RCC 7860 (cell line): ENCODE measurements at regions not wholly inside any gene's neighbourhood (a gene's known extent, or its start where the extent isn't known, plus 50 kb on each side); places are given as distances from the start of the nearest gene placed in this dataset.
A peak's percentile ranks its signal among the peaks of the same experiment; 100 is the strongest.
"Not testable (repeated sequence)": the region's sequence is repeated elsewhere in the genome, so short reads cannot be mapped to it uniquely, and the experiment has no call there.

ENCODE experiments used
- DNase-seq: peaks from one replicate; pipeline ENCODE4 v3.0.0-alpha.2; 2015; ENCODE audit warnings: low spot score
- FAIRE-seq: peaks from 2 replicates; lab custom pipeline; 2012; peaks lifted over from hg19 to GRCh38; lab: Jason Lieb, UNC

DNA sequence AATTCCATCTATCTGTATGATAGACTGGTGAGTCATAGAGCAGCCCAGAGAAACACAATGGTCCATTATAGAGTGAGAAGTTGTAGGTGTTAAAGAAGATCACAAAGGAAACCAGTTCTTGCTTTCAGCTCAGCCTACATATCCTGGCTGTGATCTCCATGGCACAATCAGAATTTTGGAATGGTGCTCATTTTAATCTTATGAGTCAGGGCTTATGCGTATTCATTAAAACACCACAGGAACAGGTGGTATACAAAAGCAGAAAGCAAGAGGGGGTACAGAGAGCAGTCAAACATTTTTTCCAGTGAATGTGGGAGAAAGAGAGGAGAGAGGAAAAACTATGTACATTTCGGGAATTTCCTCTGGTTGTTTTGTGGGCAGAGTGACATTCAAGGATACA, 126.9 kb downstream of the MFAP3L start:
- DNase-seq (peak; percentile 29), FAIRE-seq (no peak)

DNA sequence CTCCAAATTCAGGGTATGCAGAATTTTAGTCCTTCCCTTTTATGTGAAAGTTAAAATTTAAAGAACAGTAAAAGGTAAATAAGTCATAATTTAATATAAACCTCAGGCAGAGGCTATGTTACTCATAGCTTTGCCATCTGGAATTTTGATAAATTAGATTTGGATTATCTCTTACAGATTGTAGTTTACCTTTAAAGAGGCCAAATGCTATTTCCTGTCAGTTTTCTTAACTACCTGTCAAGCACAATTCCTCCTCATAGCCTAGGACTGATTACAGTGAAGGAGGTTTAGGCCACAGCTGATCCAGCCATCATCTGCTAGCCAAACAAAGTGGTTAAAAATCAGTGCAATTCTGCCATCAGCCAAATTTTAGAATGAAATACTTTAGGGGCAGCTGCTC, 128.1 kb downstream of the MFAP3L start:
- DNase-seq (no peak), FAIRE-seq (no peak)

DNA sequence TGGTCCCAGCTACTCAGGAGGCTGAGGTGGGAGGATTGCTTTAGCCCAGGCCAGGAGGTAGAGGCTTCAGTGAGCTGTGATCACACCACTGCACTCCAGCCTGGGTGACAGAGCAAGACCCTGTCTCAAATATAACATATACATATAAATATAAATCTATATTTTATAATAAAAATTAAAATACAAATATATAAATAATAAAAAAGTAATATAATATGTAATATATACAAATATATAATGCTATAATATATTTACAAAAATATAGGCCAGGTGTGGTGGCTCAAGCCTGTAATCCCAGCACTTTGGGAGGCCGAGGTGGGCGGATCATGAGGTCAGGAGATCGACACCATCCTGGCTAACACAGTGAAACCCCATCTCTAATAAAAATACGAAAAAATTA, 131.4 kb downstream of the MFAP3L start:
- not testable (repeated sequence) for DNase-seq, FAIRE-seq

DNA sequence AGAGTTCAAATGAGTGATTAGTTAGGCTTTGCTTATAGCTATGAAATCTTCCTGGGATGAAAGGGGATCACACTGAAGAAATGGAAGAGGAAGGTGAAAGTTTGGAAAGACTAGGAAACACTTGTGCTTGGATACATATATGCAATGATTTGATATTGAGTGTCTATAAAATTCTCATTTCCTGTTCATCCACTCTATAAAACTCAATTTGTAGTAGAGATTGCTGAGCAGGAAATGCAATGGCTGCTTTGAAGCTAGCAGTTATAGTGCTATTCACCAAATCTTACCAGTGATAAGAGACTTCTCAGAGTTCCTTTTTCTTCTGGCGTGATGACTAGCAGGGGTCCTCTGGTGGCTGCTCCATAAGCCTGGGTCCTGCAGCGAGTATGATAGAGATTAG, 128.1 kb upstream of the HPF1 start:
- FAIRE-seq (no peak), DNase-seq (no peak)

DNA sequence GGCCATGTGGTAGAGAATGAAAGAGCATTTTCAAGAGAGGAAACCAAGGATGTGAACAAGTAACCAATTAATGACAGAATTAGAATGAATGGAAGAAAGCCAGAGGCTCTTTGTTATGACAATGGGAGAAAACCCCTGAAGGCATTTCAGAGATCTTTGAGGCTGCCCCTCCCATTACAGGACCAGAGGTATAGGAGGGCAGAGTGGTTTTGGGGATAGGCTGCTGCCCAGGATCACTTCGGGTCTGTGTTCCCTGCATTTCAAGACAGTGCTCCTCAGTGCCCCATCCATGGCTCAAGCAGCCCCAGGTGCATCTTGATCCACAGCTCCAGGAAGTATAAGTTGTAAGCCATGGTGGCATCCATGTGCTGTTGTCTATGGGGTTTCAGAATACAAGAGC, 124.0 kb upstream of the HPF1 start:
- FAIRE-seq: no peak
- DNase-seq: no peak

GRCh38 chr4:169870507-169870906, 112.8 kb upstream of the HPF1 start:
- DNase-seq (no peak), FAIRE-seq (no peak)

GRCh38 chr4:169869490-169869889, 111.7 kb upstream of the HPF1 start:
- no peak for FAIRE-seq

DNA sequence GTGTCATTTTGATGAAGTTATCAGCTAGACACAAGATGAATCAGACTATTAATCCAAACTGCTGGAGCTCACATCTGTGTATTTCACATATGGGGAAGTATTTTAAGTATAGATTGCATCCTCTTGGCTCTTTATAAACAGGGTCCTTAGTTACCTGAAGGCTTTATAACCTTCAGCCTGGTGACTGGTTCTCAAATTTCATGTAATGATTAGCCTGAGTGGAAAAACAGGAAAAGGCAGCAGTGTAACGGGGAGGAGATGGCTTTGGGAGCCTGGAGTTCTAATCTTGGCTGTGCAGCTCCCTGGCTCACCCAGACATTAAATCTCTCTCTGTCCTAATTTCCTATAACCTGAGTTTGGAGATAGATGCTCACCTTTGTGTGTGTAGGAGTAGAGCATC, 103.8 kb upstream of the HPF1 start:
- DNase-seq (no peak), FAIRE-seq (no peak)

More at GRCh38 chr4:169869490-169869889, 111.7 kb upstream of the HPF1 start:
- no peak for DNase-seq

- no peak for FAIRE-seq
- no peak for DNase-seq
Measured at GRCh38 chr4:169859366-169860216, 101.8 kb upstream of the HPF1 start.

DNA sequence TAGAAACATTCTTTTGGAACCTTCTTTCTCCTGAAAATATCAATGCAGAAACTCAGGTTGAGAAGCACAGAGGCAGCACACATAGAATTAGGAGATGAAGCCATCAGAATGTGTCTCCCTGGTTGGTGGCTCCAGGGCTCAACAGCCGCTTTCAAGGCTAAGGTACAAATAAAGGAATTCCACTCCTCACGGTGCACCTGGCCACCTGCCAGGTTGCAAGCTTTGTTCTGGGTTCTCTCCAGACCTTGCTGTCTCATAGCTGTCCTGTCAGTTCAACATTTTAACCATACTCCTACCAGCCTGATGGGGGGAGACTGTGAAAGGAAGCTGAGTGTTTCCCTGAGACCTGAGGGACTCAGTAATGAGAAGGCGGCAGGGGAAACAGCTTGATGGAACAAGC, 96.3 kb upstream of the HPF1 start:
- FAIRE-seq: no peak
- DNase-seq: no peak

DNA sequence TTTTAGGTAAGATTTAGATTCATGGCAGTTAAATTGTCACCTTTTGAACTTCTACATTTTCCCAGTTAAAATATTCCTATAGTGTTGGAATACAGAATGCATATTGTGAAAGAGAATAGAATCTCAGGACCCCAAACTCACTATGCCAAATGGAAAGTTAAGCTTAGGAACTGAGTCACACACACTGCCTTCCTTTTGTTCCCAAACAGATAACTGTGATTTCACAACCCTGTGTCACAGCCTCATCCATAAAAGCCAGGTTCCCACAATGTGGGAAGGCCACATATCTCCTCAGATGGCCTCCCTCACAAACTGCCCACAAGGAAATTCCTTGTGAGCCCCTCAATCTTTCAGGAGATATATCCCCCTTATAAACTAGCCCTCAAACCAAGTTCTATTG, 94.7 kb upstream of the HPF1 start:
- FAIRE-seq (no peak), DNase-seq (no peak)

GRCh38 chr4:169851750-169852149, 94.0 kb upstream of the HPF1 start:
- DNase-seq: no peak
- no peak for FAIRE-seq

DNA sequence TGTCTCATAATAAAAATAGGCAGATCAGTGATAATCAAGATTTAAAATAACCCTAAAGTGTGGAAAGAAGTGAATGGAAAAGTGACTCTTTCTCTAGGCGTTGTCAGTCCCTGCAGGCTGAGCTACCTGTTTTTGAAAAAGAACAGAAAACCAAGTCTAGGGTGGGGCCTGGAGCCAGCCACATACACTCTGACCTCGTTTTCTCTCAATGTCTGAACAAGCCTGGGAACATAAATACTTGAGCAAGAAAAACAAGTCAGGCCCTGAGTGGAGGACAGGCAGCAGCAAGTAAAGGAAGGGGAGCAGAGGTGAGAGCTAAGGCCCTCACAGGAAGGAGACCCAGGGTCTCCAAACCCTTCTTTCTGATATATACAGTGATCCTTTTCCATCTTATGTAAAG, 91.7 kb upstream of the HPF1 start:
- no peak for FAIRE-seq

GRCh38 chr4:169848018-169848417, 90.3 kb upstream of the HPF1 start:
- FAIRE-seq (no peak), DNase-seq (no peak)

More for the DNA sequence above, 91.7 kb upstream of the HPF1 start:
- DNase-seq: no peak

- FAIRE-seq: no peak
- no peak for DNase-seq
Measured at GRCh38 chr4:169847171-169847570, 89.4 kb upstream of the HPF1 start.

DNA sequence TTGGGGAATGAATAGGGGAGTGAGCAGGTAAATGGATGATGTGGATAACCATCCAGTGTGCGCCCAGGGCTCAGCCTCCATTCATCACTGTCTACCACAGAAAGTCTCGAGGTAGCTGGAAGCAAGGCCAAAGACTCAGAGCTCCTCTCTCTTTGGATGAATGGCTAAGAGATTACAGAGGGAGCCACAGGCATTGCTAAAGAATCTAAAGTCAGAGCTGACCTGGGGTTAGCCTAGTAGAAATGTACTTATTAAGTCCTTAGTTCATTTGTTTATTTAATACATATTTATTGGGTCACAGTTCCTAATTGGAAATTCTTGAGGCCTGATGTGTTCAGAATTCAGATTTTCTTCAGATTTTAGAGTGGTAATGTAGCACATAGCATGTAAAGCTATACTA, 88.7 kb upstream of the HPF1 start:
- FAIRE-seq (no peak), DNase-seq (no peak)

DNA sequence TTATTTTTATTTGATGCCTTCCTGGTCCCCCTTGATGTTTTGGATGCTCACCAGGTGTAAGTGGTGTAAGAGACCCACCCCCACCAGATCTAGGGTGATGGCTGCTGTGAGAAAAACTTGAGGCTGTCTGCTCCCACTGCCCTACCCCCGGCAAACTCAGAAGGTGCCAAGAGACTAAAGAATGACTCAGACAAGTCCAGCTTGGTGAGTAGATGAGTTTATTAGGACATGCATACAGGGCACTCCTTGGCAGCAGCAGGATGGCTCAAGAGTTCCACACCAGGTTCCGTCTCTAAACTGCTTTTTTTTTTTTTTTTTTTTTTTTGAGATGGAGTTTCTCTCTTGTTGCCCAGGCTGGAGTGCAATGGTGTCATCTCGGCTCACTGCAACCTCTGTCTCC, 84.0 kb upstream of the HPF1 start:
- DNase-seq: no peak
- FAIRE-seq: no peak

DNA sequence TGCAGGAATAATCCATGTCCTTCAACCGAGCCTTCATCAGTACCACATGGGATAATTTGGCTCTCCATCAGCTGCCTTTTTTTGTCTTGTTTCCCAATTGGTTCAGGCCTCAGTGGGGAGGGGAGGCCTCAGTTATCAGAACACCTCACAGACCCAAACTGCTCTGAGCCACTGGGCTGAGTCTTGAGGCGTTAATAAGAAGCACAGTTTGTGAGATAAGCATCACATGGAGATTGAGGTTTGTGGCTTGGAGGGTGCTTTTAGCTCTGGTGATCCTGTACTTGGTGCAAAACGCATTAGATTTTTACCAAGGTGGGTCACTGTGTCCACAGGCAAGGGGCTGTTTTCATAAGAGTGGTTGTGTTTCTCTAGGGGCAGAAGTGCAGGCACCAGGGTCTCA, 82.8 kb upstream of the HPF1 start:
- FAIRE-seq: no peak
- no peak for DNase-seq

GRCh38 chr4:169828329-169828728, 70.6 kb upstream of the HPF1 start:
- FAIRE-seq: not testable (repeated sequence)

GRCh38 chr4:169826634-169827187, 69.0 kb upstream of the HPF1 start:
- FAIRE-seq: no peak
- DNase-seq: no peak

More at GRCh38 chr4:169828329-169828728, 70.6 kb upstream of the HPF1 start:
- not testable (repeated sequence) for DNase-seq

GRCh38 chr4:169823685-169824084, 65.9 kb upstream of the HPF1 start:
- peak; percentile 8 for DNase-seq
- no peak for FAIRE-seq

DNA sequence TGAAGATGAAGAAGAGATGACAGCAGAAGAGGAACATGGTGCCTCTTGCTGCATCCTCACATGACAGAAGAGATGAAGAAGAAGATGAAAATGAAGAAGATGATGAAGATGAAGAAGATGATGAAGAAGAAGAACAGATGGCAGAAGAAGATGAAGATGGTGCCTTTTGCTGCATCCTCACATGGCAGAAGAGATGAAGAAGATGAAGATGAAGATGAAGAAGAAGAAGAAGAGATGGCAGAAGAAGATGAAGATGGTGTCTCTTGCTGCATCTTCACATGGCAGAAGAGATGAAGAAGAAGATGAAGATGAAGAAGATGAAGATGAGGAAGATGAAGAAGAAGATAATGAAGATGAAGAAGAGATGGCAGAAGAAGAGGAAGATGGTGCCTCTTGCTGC, 63.7 kb upstream of the HPF1 start:
- no peak for FAIRE-seq
- DNase-seq: no peak
